Smooth muscle cell (in vitro differentiated cells): ENCODE measurements at regions not wholly inside any gene's neighbourhood (a gene's known extent, or its start where the extent isn't known, plus 50 kb on each side); places are given as distances from the start of the nearest gene placed in this dataset.

Source experiments
- DNase-seq: peaks from one replicate; lab custom pipeline; 2025; ENCODE audit not compliant: unreplicated experiment; lab: John Stamatoyannopoulos, UW
- H2AFZ ChIP-seq: fragments of 200-600 bp; sonication (generic); 2 replicates; pipeline ENCODE4 v1.6.0; 2016; ENCODE audit warnings: antibody characterized with exemption, low read depth, mild to moderate bottlenecking
- H3F3A ChIP-seq: fragments of 200-600 bp; sonication (generic); 2 replicates; pipeline ENCODE4 v1.6.0; 2017; ENCODE audit warnings: antibody characterized with exemption, low read depth
- H3K27ac ChIP-seq: fragments of 200-600 bp; sonication (generic); 2 replicates; pipeline ENCODE4 v1.5.1; 2016; ENCODE audit warnings: low read depth, mild to moderate bottlenecking
- H3K27me3 ChIP-seq: fragments of 200-600 bp; sonication (generic); 2 replicates; pipeline ENCODE4 v1.6.1; 2016; ENCODE audit warnings: low read depth, mild to moderate bottlenecking
- H3K36me3 ChIP-seq: fragments of 200-600 bp; sonication (generic); 2 replicates; pipeline ENCODE4 v1.5.1; 2016; ENCODE audit warnings: low read depth
- H3K4me1 ChIP-seq: fragments of 200-600 bp; sonication (generic); 2 replicates; pipeline ENCODE4 v1.5.1; 2016; ENCODE audit warnings: low read depth
- H3K4me2 ChIP-seq: fragments of 200-600 bp; sonication (generic); 2 replicates; pipeline ENCODE4 v1.6.0; 2016; ENCODE audit warnings: mild to moderate bottlenecking
- H3K4me3 ChIP-seq: fragments of 200-600 bp; sonication (generic); 2 replicates; pipeline ENCODE4 v1.5.1; 2016; ENCODE audit warnings: mild to moderate bottlenecking
- H3K79me2 ChIP-seq: fragments of 200-600 bp; sonication (generic); 2 replicates; pipeline ENCODE4 v1.6.0; 2016; ENCODE audit warnings: low read depth, mild to moderate bottlenecking
- H3K9ac ChIP-seq: fragments of 200-600 bp; sonication (generic); 2 replicates; pipeline ENCODE4 v1.6.0; 2016; ENCODE audit warnings: low read depth
- H3K9me3 ChIP-seq: fragments of 200-600 bp; sonication (generic); replicated peaks from 2 replicates; pipeline ENCODE4 v1.5.1; 2016; ENCODE audit warnings: low read depth
- H4K20me1 ChIP-seq: fragments of 200-600 bp; sonication (generic); 2 replicates; pipeline ENCODE4 v1.6.0; 2016; ENCODE audit warnings: low read depth
- CTCF ChIP-seq: fragments of 200-600 bp; sonication (generic); IDR thresholded peaks from 2 replicates; pipeline ENCODE4 v1.5.1; 2017; ENCODE audit warnings: borderline replicate concordance, mild to moderate bottlenecking, antibody characterized with exemption; ENCODE audit not compliant: insufficient read depth, poor library complexity, severe bottlenecking
- WGBS: methylation state at CpG from one replicate; pipeline ENCODE4 v1.1.7; 2016; ENCODE audit warnings: low lambda C conversion rate; 5-methylcytosine and 5-hydroxymethylcytosine counted together

- H3K4me1 ChIP-seq = no peaks in the 10 kb centered on the region
- H4K20me1 ChIP-seq = no peaks in the 10 kb centered on the region
- TF ChIP-seq CTCF = no peak
- H3K36me3 ChIP-seq = no peaks in the 10 kb centered on the region
- H3K9ac ChIP-seq = no peak overlapping the region
- H3K27ac ChIP-seq = no peak overlapping the region
- 88% methylated on average over 3 of the region's 3 CpGs for WGBS
- no peaks in the 10 kb centered on the region for H3K9me3 ChIP-seq
- no peak overlapping the region for H3K4me2 ChIP-seq
- no peaks in the 10 kb centered on the region for H3K79me2 ChIP-seq
- no peak overlapping the region for H3K4me3 ChIP-seq
- H2AFZ ChIP-seq = no peak overlapping the region
- DNase-seq = no peak
- no peaks in the 10 kb centered on the region for H3F3A ChIP-seq
- H3K27me3 ChIP-seq = peaks cover 3% of the 10 kb centered on the region
Measured at GRCh38 chr3:117084277-117084676, 374.7 kb downstream of the TUSC7 start.

- H3K27ac ChIP-seq = no peak overlapping the region
- no peaks in the 10 kb centered on the region for H3K36me3 ChIP-seq
- no peak for DNase-seq
- peaks cover 3% of the 10 kb centered on the region for H3K27me3 ChIP-seq
- H3K4me2 ChIP-seq = no peak overlapping the region
- H2AFZ ChIP-seq = no peak overlapping the region
- no peaks in the 10 kb centered on the region for H3K79me2 ChIP-seq
- TF ChIP-seq CTCF = no peak
- no peaks in the 10 kb centered on the region for H3F3A ChIP-seq
- H4K20me1 ChIP-seq = no peaks in the 10 kb centered on the region
- H3K9me3 ChIP-seq = no peaks in the 10 kb centered on the region
- WGBS = 26% methylated on average over 3 of the region's 3 CpGs
- no peaks in the 10 kb centered on the region for H3K4me1 ChIP-seq
- no peak overlapping the region for H3K4me3 ChIP-seq
- no peak overlapping the region for H3K9ac ChIP-seq
Measured at GRCh38 chr3:117084739-117085270, 375.2 kb downstream of the TUSC7 start.

GRCh38 chr3:117091676-117092075, 382.1 kb downstream of the TUSC7 start:
- Histone ChIP-seq H2AFZ (no peak overlapping the region), H3K27me3 (no peaks in the 10 kb centered on the region), H4K20me1 (no peaks in the 10 kb centered on the region), H3K4me2 (no peak overlapping the region), H3K4me3 (no peak overlapping the region), H3F3A (no peaks in the 10 kb centered on the region), H3K4me1 (no peaks in the 10 kb centered on the region), H3K9ac (no peak overlapping the region), H3K36me3 (no peaks in the 10 kb centered on the region), H3K79me2 (no peaks in the 10 kb centered on the region), H3K27ac (no peak overlapping the region), H3K9me3 (no peaks in the 10 kb centered on the region)
- TF ChIP-seq CTCF = no peak
- 25% methylated on average over 1 of the region's 1 CpG for WGBS
- DNase-seq = no peak

- Histone ChIP-seq H3K27ac (no peak overlapping the region), H3K4me3 (no peak overlapping the region), H3K36me3 (no peaks in the 10 kb centered on the region), H3K4me2 (no peak overlapping the region), H3K9ac (no peak overlapping the region), H3K4me1 (no peaks in the 10 kb centered on the region), H3K9me3 (no peaks in the 10 kb centered on the region), H3K79me2 (no peaks in the 10 kb centered on the region), H4K20me1 (no peaks in the 10 kb centered on the region), H3K27me3 (no peaks in the 10 kb centered on the region), H2AFZ (no peak overlapping the region), H3F3A (no peaks in the 10 kb centered on the region)
- TF ChIP-seq CTCF = no peak
- no peak for DNase-seq
- WGBS = 88% methylated on average over 4 of the region's 4 CpGs
Measured at GRCh38 chr3:117096549-117096948, 387.0 kb downstream of the TUSC7 start.
